Stomach smooth muscle (tissue), 2 donors: ENCODE measurements at regions not wholly inside any gene's neighbourhood (a gene's known extent, or its start where the extent isn't known, plus 50 kb on each side); places are given as distances from the start of the nearest gene placed in this dataset.

Source experiments
- H3K27ac ChIP-seq: one replicate; pipeline ENCODE4 v1.7.0; 2013; ENCODE audit warnings: mild to moderate bottlenecking, low read length, inconsistent platforms
- H3K27me3 ChIP-seq, 2 donors: one replicate each; pipeline ENCODE4 v1.7.0; 2013; ENCODE audit warnings: low read length in 2 of 2; ENCODE audit not compliant: insufficient read depth in 2 of 2, control insufficient read depth in 1 of 2
- H3K36me3 ChIP-seq, 2 donors: one replicate each; pipeline ENCODE4 v1.7.0; 2013; ENCODE audit warnings: low read length in 2 of 2; ENCODE audit not compliant: control insufficient read depth in 2 of 2, insufficient read depth in 2 of 2
- H3K4me1 ChIP-seq: one replicate; pipeline ENCODE4 v1.7.0; 2013; ENCODE audit warnings: low read length; ENCODE audit not compliant: control insufficient read depth, insufficient read depth
- H3K4me3 ChIP-seq, 2 donors: one replicate each; pipeline ENCODE4 v1.7.0; 2013; ENCODE audit warnings: low read length in 2 of 2
- H3K9ac ChIP-seq, 2 donors: one replicate each; pipeline ENCODE4 v1.7.0; 2013; ENCODE audit warnings: low read length in 2 of 2, mild to moderate bottlenecking in 1 of 2
- H3K9me3 ChIP-seq, 2 donors: one replicate each; pipeline ENCODE4 v1.7.0; 2013; ENCODE audit warnings: low read length in 2 of 2; ENCODE audit not compliant: control insufficient read depth in 2 of 2
- donor health status: healthy.
- donor health status: Pancreatic carcinoma.

GRCh38 chr10:47092376-47092775 is 181.1 kb downstream of the PTPN20 start:
- H3K9ac ChIP-seq = no peak overlapping the region
- H3K4me1 ChIP-seq = no peaks in the 10 kb centered on the region
- no peak overlapping the region for H3K27ac ChIP-seq
- H3K9me3 ChIP-seq = no peaks in the 10 kb centered on the region
- H3K27me3 ChIP-seq = no peaks in the 10 kb centered on the region
- H3K36me3 ChIP-seq = no peaks in the 10 kb centered on the region
- H3K4me3 ChIP-seq = no peak overlapping the region

- Histone ChIP-seq H3K9ac (no peak overlapping the region), H3K4me3 (no peak overlapping the region), H3K27me3 (no peaks in the 10 kb centered on the region)
Measured at GRCh38 chr10:47092831-47093230, 181.6 kb downstream of the PTPN20 start.

GRCh38 chr10:47094126-47094525 is 182.9 kb downstream of the PTPN20 start:
- H3K27ac ChIP-seq = no peak overlapping the region
- H3K27me3 ChIP-seq = peaks cover 0 to 1% of the 10 kb centered on the region in 2 donors
- no peaks in the 10 kb centered on the region for H3K36me3 ChIP-seq
- H3K4me3 ChIP-seq = no peak overlapping the region
- no peaks in the 10 kb centered on the region for H3K4me1 ChIP-seq
- H3K9me3 ChIP-seq = no peaks in the 10 kb centered on the region
- H3K9ac ChIP-seq = no peak overlapping the region

More at GRCh38 chr10:47092831-47093230, 181.6 kb downstream of the PTPN20 start:
- H3K36me3 ChIP-seq = no peaks in the 10 kb centered on the region
- H3K4me1 ChIP-seq = no peaks in the 10 kb centered on the region
- no peaks in the 10 kb centered on the region for H3K9me3 ChIP-seq
- H3K27ac ChIP-seq = no peak overlapping the region

GRCh38 chr10:47094636-47095035 is 183.4 kb downstream of the PTPN20 start:
- Histone ChIP-seq H3K9me3 (peaks cover 0 to 3% of the 10 kb centered on the region in 2 donors), H3K36me3 (no peaks in the 10 kb centered on the region), H3K27me3 (peaks cover 0 to 2% of the 10 kb centered on the region in 2 donors), H3K4me1 (no peaks in the 10 kb centered on the region), H3K9ac (no peak overlapping the region), H3K4me3 (no peak overlapping the region), H3K27ac (no peak overlapping the region)

GRCh38 chr10:47095211-47095610 is 184.0 kb downstream of the PTPN20 start:
- Histone ChIP-seq H3K36me3 (no peaks in the 10 kb centered on the region), H3K9me3 (peaks cover 0 to 5% of the 10 kb centered on the region in 2 donors), H3K27me3 (peaks cover 0 to 2% of the 10 kb centered on the region in 2 donors), H3K27ac (no peak overlapping the region), H3K4me3 (no peak overlapping the region), H3K4me1 (no peaks in the 10 kb centered on the region), H3K9ac (no peak overlapping the region)

- H3K4me1 ChIP-seq = no peaks in the 10 kb centered on the region
- no peak overlapping the region for H3K9ac ChIP-seq
- no peak overlapping the region for H3K27ac ChIP-seq
- peaks cover 0 to 2% of the 10 kb centered on the region in 2 donors for H3K27me3 ChIP-seq
- no peaks in the 10 kb centered on the region for H3K36me3 ChIP-seq
- peaks cover 0 to 5% of the 10 kb centered on the region in 2 donors for H3K9me3 ChIP-seq
- no peak overlapping the region for H3K4me3 ChIP-seq
Measured at GRCh38 chr10:47095848-47096612, 184.8 kb downstream of the PTPN20 start.

- H3K9ac ChIP-seq = no peak overlapping the region
- peaks cover 0 to 2% of the 10 kb centered on the region in 2 donors for H3K27me3 ChIP-seq
- peaks cover 0 to 9% of the 10 kb centered on the region in 2 donors for H3K9me3 ChIP-seq
- no peak overlapping the region for H3K4me3 ChIP-seq
- H3K36me3 ChIP-seq = no peaks in the 10 kb centered on the region
- no peaks in the 10 kb centered on the region for H3K4me1 ChIP-seq
- H3K27ac ChIP-seq = no peak overlapping the region
Measured at GRCh38 chr10:47098238-47098637, 187.0 kb downstream of the PTPN20 start.

- Histone ChIP-seq H3K9ac (no peak overlapping the region), H3K4me1 (no peaks in the 10 kb centered on the region), H3K4me3 (no peak overlapping the region), H3K36me3 (no peaks in the 10 kb centered on the region), H3K27ac (no peak overlapping the region), H3K27me3 (peaks cover 0 to 2% of the 10 kb centered on the region in 2 donors), H3K9me3 (peaks cover 0 to 9% of the 10 kb centered on the region in 2 donors)
Measured at GRCh38 chr10:47098964-47099363, 187.7 kb downstream of the PTPN20 start.

- Histone ChIP-seq H3K9ac (no peak overlapping the region), H3K36me3 (no peaks in the 10 kb centered on the region), H3K27ac (no peak overlapping the region), H3K27me3 (peaks cover 0 to 2% of the 10 kb centered on the region in 2 donors), H3K9me3 (peaks cover 0 to 9% of the 10 kb centered on the region in 2 donors), H3K4me1 (no peaks in the 10 kb centered on the region), H3K4me3 (no peak overlapping the region)
Measured at GRCh38 chr10:47099474-47099873, 188.2 kb downstream of the PTPN20 start.

GRCh38 chr10:47101196-47101595 is 190.0 kb downstream of the PTPN20 start:
- Histone ChIP-seq H3K4me1 (no peaks in the 10 kb centered on the region), H3K27ac (no peak overlapping the region), H3K9ac (no peak overlapping the region), H3K27me3 (peaks cover 0 to 2% of the 10 kb centered on the region in 2 donors), H3K4me3 (no peak overlapping the region), H3K9me3 (peaks cover 0 to 9% of the 10 kb centered on the region in 2 donors), H3K36me3 (no peaks in the 10 kb centered on the region)

- H3K4me1 ChIP-seq = no peaks in the 10 kb centered on the region
- H3K9ac ChIP-seq = no peak overlapping the region
- H3K27ac ChIP-seq = no peak overlapping the region
- no peaks in the 10 kb centered on the region for H3K36me3 ChIP-seq
- no peak overlapping the region for H3K4me3 ChIP-seq
- H3K27me3 ChIP-seq = peaks cover 0 to 2% of the 10 kb centered on the region in 2 donors
- peaks cover 0 to 9% of the 10 kb centered on the region in 2 donors for H3K9me3 ChIP-seq
Measured at GRCh38 chr10:47101807-47102206, 190.6 kb downstream of the PTPN20 start.
